ENCODE measurements at regions not wholly inside any gene's neighbourhood (a gene's known extent, or its start where the extent isn't known, plus 50 kb on each side); places are given as distances from the start of the nearest gene placed in this dataset.

GRCh38 chrX:84611843-84612636 is 109.8 kb upstream of the HDX start:
- no peaks in the 10 kb centered on the region for H3K36me3 ChIP-seq (ENCODE audit: control insufficient read depth in 2 of 2, extremely low read depth in 1 of 2, insufficient read depth in 2 of 2, low read length in 2 of 2)
- no TSS peak for BruUV-seq (replicated peaks)
- dilution Hi-C loops (cut with MboI; ENCODE audit: extremely low pct_ligation_motif_present, low sequenced_read_pairs) (no loop called here), intact Hi-C loops (cut with micrococcal nuclease) (no loop called here)
- DNase-seq (ENCODE audit: low read depth, low spot score) (no peak), FAIRE-seq (no peak)
- ChIA-PET POLR2A (no interaction called here), CTCF (no interaction called here)
- H2AFZ ChIP-seq (ENCODE audit: low read depth, low read length): no peak overlapping the region
- TF ChIP-seq JUN (IDR thresholded peaks at IDR 0.05; ENCODE audit: borderline replicate concordance, insufficient read depth, insufficient read length, low read depth): no peak
- TF ChIP-seq POLR2A (IDR thresholded peaks at IDR 0.05; ENCODE audit: low read depth, low read length): no peak
- no peak for TF ChIP-seq MAX (IDR thresholded peaks at IDR 0.05; ENCODE audit: insufficient read depth, insufficient read length)
- TF ChIP-seq MYC (IDR thresholded peaks at IDR 0.05; ENCODE audit: low read depth, low read length): no peak
- no peak for TF ChIP-seq EZH2 (IDR thresholded peaks at IDR 0.05; ENCODE audit: borderline replicate concordance, low read depth, low read length, severe bottlenecking)
- no peak for TF ChIP-seq CTCF (IDR thresholded peaks at IDR 0.05; ENCODE audit: extremely low read depth in 1 of 2, insufficient read depth in 1 of 2, low read depth in 1 of 2, low read length in 2 of 2)
- no peak for TF ChIP-seq POLR2AphosphoS5 (IDR thresholded peaks at IDR 0.05; ENCODE audit: insufficient read depth, low read depth, low read length)
- no peak for TF ChIP-seq FOS (IDR thresholded peaks at IDR 0.05; ENCODE audit: borderline replicate concordance, insufficient read depth, low read length)
- no peak for TF ChIP-seq GATA2 (IDR thresholded peaks at IDR 0.05; ENCODE audit: insufficient read depth, insufficient read length, low read depth, low read length)
- no peaks in the 10 kb centered on the region for H4K20me1 ChIP-seq (replicated peaks; ENCODE audit: control insufficient read depth, extremely low read depth, insufficient read depth, low read length)
- H3K4me1 ChIP-seq (ENCODE audit: control insufficient read depth, extremely low read depth, insufficient read depth, low read length): no peaks in the 10 kb centered on the region
- no peak overlapping the region for H3K27ac ChIP-seq (ENCODE audit: insufficient read depth, low read depth, low read length)
- no peaks in the 10 kb centered on the region for H3K79me2 ChIP-seq (ENCODE audit: control insufficient read depth, insufficient read depth, low read length)
- no peaks in the 10 kb centered on the region for H3K9me1 ChIP-seq (replicated peaks; ENCODE audit: control insufficient read depth, extremely low read depth, insufficient read depth, low read length)
- no peaks in the 10 kb centered on the region for H3K9me3 ChIP-seq (replicated peaks; ENCODE audit: control insufficient read depth, insufficient read depth, low read length)
- H3K9ac ChIP-seq (replicated peaks; ENCODE audit: extremely low read depth, insufficient read depth, low read length): no peak overlapping the region
- no peak overlapping the region for H3K4me3 ChIP-seq (replicated peaks in 1 of 3; ENCODE audit: insufficient read depth in 1 of 3, low read depth in 1 of 3, low read length in 3 of 3)
- H3K27me3 ChIP-seq (ENCODE audit: control insufficient read depth in 2 of 2, insufficient read depth in 2 of 2, low read length in 2 of 2): no peaks in the 10 kb centered on the region
- H3K4me2 ChIP-seq (ENCODE audit: insufficient read depth, low read length): no peak overlapping the region

All from endothelial cell of umbilical vein (primary cell).